ENCODE measurements at regions not wholly inside any gene's neighbourhood (a gene's known extent, or its start where the extent isn't known, plus 50 kb on each side); places are given as distances from the start of the nearest gene placed in this dataset.
A peak's percentile ranks its signal among the peaks of the same experiment; 100 is the strongest.

GRCh38 chr2:47232738-47233415, 56.6 kb upstream of the CALM2 start:
- Histone ChIP-seq H3K4me3 (no peak overlapping the region), H3K9me3 (ENCODE audit: low read depth) (no peaks in the 10 kb centered on the region), H3K27me3 (no peaks in the 10 kb centered on the region), H3K4me1 (ENCODE audit: low read depth) (peaks cover 1% of the 10 kb centered on the region), H3K36me3 (no peaks in the 10 kb centered on the region), H3K27ac (no peak overlapping the region)
- DNase-seq (ENCODE audit: low read depth in 1 of 2, low spot score in 1 of 2), result no peak
- no peak for TF ChIP-seq CTCF (IDR thresholded peaks at IDR 0.05; ENCODE audit: low read depth, low read length)

DNA sequence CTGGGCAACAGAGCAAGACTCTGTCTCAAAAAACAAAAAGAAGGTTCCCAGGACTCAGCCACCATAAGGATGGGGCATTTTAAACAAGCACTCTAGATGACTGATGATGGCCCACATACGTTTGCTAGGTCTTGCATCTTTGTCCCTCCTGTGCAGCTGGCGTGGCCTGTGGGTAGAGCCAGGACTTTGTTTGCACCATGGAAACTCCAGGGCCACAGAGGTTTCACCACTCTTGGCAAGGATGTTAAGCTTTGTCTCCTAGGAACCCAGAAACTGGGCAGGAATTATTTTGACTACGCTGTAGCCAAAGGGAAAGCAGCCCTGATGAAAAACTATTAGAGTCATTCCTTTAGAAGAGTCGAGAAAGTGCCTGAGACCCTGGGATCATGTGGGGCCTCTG, 54.1 kb upstream of the CALM2 start:
- Histone ChIP-seq H3K36me3 (no peaks in the 10 kb centered on the region), H3K27me3 (no peaks in the 10 kb centered on the region), H3K27ac (no peak overlapping the region), H3K4me1 (ENCODE audit: low read depth) (peaks cover 24% of the 10 kb centered on the region), H3K9me3 (ENCODE audit: low read depth) (no peaks in the 10 kb centered on the region), H3K4me3 (no peak overlapping the region)
- TF ChIP-seq CTCF (IDR thresholded peaks at IDR 0.05; ENCODE audit: low read depth, low read length), result no peak
- DNase-seq (ENCODE audit: low read depth in 1 of 2, low spot score in 1 of 2), result peak in 1 of 2 donors; percentile 89

DNA sequence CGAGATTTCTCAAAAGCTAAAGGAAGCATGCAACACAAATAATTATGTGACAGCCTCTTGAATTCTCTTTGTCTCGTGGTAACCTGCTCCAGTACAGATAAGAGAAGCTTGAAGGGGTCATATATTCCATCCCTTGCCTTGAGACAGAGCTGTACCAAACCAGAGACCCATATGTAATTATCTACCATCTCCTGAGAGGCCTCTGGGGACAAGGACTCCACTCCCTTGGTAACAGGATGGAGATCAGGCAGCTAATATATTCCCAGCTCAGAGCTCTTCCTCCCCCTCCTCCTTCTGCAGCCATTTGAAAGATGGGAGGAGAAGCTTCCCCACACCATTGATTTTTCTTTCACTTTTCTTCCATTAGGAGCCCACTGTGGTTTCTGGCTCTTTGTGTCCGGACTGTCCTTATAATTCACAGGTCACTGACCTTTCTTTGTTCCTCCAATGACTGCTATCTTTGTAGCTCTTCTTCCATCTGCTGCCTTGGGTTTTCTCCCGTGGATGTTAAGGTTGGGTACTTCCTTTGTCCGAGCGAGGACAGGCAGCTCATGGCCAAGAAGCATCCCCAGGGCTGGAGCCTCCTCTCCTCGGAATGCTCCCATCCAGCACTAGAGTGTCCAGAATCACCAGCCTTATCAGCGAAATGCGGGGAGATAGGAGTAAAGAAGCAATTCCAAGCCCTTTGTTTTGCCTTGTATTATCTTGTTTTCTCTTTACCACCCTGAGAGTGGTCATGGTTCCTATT, 51.4 kb upstream of the CALM2 start:
- no peak overlapping the region for H3K4me3 ChIP-seq
- H3K9me3 ChIP-seq (ENCODE audit: low read depth), result no peaks in the 10 kb centered on the region
- no peaks in the 10 kb centered on the region for H3K36me3 ChIP-seq
- H3K27me3 ChIP-seq, result no peaks in the 10 kb centered on the region
- H3K27ac ChIP-seq, result no peak overlapping the region
- H3K4me1 ChIP-seq (ENCODE audit: low read depth), result peaks cover 49% of the 10 kb centered on the region
- DNase-seq (ENCODE audit: low read depth in 1 of 2, low spot score in 1 of 2), result no peak
- TF ChIP-seq CTCF (IDR thresholded peaks at IDR 0.05; ENCODE audit: low read depth, low read length), result no peak

GRCh38 chr2:47226923-47227220, 50.6 kb upstream of the CALM2 start:
- no peak for DNase-seq (ENCODE audit: low read depth in 1 of 2, low spot score in 1 of 2)
- H3K36me3 ChIP-seq, result no peaks in the 10 kb centered on the region
- no peaks in the 10 kb centered on the region for H3K27me3 ChIP-seq
- no peak overlapping the region for H3K4me3 ChIP-seq
- H3K4me1 ChIP-seq (ENCODE audit: low read depth), result peaks cover 49% of the 10 kb centered on the region
- TF ChIP-seq CTCF (IDR thresholded peaks at IDR 0.05; ENCODE audit: low read depth, low read length), result no peak
- no peak overlapping the region for H3K27ac ChIP-seq
- no peaks in the 10 kb centered on the region for H3K9me3 ChIP-seq (ENCODE audit: low read depth)

DNA sequence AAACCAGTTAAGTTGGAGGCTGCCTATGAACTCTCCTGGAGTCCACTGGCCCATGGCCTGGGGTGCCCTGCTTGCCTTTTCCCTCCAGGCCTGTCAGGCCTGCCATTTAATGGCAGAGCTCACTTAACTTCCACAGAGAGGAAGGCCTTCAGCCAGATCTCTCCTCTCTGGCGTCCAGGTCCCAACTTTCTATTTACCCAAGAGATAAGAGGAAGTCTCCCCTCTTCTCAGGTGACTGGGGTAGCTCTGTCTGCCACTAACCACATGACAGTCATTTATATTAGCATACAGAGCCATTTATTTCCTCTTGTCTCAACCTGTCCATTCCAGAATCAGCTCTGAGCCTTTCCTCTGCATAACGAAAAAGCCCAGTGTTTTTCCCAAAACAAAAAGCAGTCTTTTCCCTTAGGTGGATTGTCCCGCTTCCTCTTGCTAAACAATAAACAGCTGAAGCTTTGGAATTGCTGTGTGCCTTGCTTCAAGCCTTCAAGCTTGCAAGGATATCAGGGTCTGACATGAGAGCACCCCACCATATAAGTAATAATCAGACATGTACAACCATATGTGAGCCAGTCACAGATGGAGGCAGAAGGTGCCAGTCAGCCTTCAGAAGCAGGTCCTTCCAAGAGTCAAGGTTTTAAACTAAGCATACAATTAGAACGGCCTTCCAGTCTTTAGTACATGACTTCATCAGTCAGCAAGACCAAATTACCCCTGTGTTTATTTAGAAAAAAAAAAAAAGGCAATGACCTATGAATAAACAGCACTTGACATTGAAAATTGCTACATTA, 50.0 kb upstream of the CALM2 start:
- no peaks in the 10 kb centered on the region for H3K27me3 ChIP-seq
- peaks cover 49% of the 10 kb centered on the region for H3K4me1 ChIP-seq (ENCODE audit: low read depth)
- H3K9me3 ChIP-seq (ENCODE audit: low read depth), result no peaks in the 10 kb centered on the region
- no peak for TF ChIP-seq CTCF (IDR thresholded peaks at IDR 0.05; ENCODE audit: low read depth, low read length)
- peak overlapping the region; percentile 73 for H3K27ac ChIP-seq
- no peak overlapping the region for H3K4me3 ChIP-seq
- DNase-seq (ENCODE audit: low read depth in 1 of 2, low spot score in 1 of 2), result no peak
- H3K36me3 ChIP-seq, result no peaks in the 10 kb centered on the region

Measured in cardiac muscle cell (in vitro differentiated cells and primary cell).